ENCODE measurements at regions not wholly inside any gene's neighbourhood (a gene's known extent, or its start where the extent isn't known, plus 50 kb on each side); places are given as distances from the start of the nearest gene placed in this dataset.
A peak's percentile ranks its signal among the peaks of the same experiment; 100 is the strongest.

- Histone ChIP-seq H3K4me3 (ENCODE audit: low read length) (no peak overlapping the region), H3K4me1 (ENCODE audit: insufficient read depth, low read length) (no peaks in the 10 kb centered on the region), H3K36me3 (ENCODE audit: insufficient read depth, low read length) (no peaks in the 10 kb centered on the region), H3K9me3 (ENCODE audit: control insufficient read depth in 1 of 2, insufficient read depth in 1 of 2, low read length in 2 of 2) (no peaks in the 10 kb centered on the region), H3K27ac (ENCODE audit: low read depth in 1 of 2, low read length in 2 of 2) (no peak overlapping the region), H3K27me3 (ENCODE audit: control insufficient read depth in 1 of 2, insufficient read depth in 2 of 2, low read length in 2 of 2) (no peaks in the 10 kb centered on the region)
- ChIA-PET CTCF (no interaction called here), POLR2A (no interaction called here)
- H3K4me3 Mint-ChIP-seq, result no peak overlapping the region
- TF ChIP-seq CTCF (IDR thresholded peaks at IDR 0.05), result no peak
- no peaks in the 10 kb centered on the region for H3K4me1 Mint-ChIP-seq (ENCODE audit: low read depth)
- ATAC-seq (ENCODE audit: poor library complexity) (no peak), DNase-seq (peak in 1 of 14 experiments; percentile 1)
- H3K27ac Mint-ChIP-seq, result no peak overlapping the region
- H3K27me3 Mint-ChIP-seq, result no peaks in the 10 kb centered on the region
- intact Hi-C loops (cut with DNase I, micrococcal nuclease), result no loop called here
- H3K36me3 Mint-ChIP-seq (ENCODE audit: low read depth), result no peaks in the 10 kb centered on the region
- peaks cover 22% of the 10 kb centered on the region for H3K9me3 Mint-ChIP-seq
Measured at GRCh38 chr11:21912285-21912684, 280.6 kb upstream of the ANO5 start.

- CTCF ChIA-PET, result no interaction called here
- H3K9me3 Mint-ChIP-seq, result peaks cover 7% of the 10 kb centered on the region
- Histone ChIP-seq H3K4me1 (ENCODE audit: insufficient read depth, low read length) (no peaks in the 10 kb centered on the region), H3K4me3 (ENCODE audit: low read length) (no peak overlapping the region), H3K36me3 (ENCODE audit: insufficient read depth, low read length) (no peaks in the 10 kb centered on the region), H3K27me3 (ENCODE audit: control insufficient read depth in 1 of 2, insufficient read depth in 2 of 2, low read length in 2 of 2) (no peaks in the 10 kb centered on the region), H3K27ac (ENCODE audit: low read depth in 1 of 2, low read length in 2 of 2) (no peak overlapping the region), H3K9me3 (ENCODE audit: control insufficient read depth in 1 of 2, insufficient read depth in 1 of 2, low read length in 2 of 2) (no peaks in the 10 kb centered on the region)
- no peaks in the 10 kb centered on the region for H3K36me3 Mint-ChIP-seq (ENCODE audit: low read depth)
- H3K4me3 Mint-ChIP-seq, result no peak overlapping the region
- ATAC-seq (ENCODE audit: poor library complexity) (no peak), DNase-seq (no peak)
- POLR2A ChIA-PET, result no interaction called here
- H3K27me3 Mint-ChIP-seq, result no peaks in the 10 kb centered on the region
- intact Hi-C loops (cut with DNase I, micrococcal nuclease), result no loop called here
- no peak overlapping the region for H3K27ac Mint-ChIP-seq
- no peaks in the 10 kb centered on the region for H3K4me1 Mint-ChIP-seq (ENCODE audit: low read depth)
- no peak for TF ChIP-seq CTCF (IDR thresholded peaks at IDR 0.05)
Measured at GRCh38 chr11:21921151-21921550, 271.7 kb upstream of the ANO5 start.

- Mint-ChIP-seq H3K27ac (no peak overlapping the region), H3K36me3 (ENCODE audit: low read depth) (no peaks in the 10 kb centered on the region), H3K27me3 (no peaks in the 10 kb centered on the region), H3K4me3 (no peak overlapping the region), H3K4me1 (ENCODE audit: low read depth) (no peaks in the 10 kb centered on the region), H3K9me3 (peaks cover 2% of the 10 kb centered on the region)
- ChIA-PET POLR2A (no interaction called here), CTCF (no interaction called here)
- Histone ChIP-seq H3K4me3 (ENCODE audit: low read length) (no peak overlapping the region), H3K27me3 (ENCODE audit: control insufficient read depth in 1 of 2, insufficient read depth in 2 of 2, low read length in 2 of 2) (no peaks in the 10 kb centered on the region), H3K9me3 (ENCODE audit: control insufficient read depth in 1 of 2, insufficient read depth in 1 of 2, low read length in 2 of 2) (no peaks in the 10 kb centered on the region), H3K36me3 (ENCODE audit: insufficient read depth, low read length) (no peaks in the 10 kb centered on the region), H3K4me1 (ENCODE audit: insufficient read depth, low read length) (no peaks in the 10 kb centered on the region), H3K27ac (ENCODE audit: low read depth in 1 of 2, low read length in 2 of 2) (no peak overlapping the region)
- intact Hi-C loops (cut with DNase I, micrococcal nuclease), result no loop called here
- DNase-seq (no peak), ATAC-seq (ENCODE audit: poor library complexity) (no peak)
- TF ChIP-seq CTCF (IDR thresholded peaks at IDR 0.05), result no peak
Measured at GRCh38 chr11:21924262-21924661, 268.6 kb upstream of the ANO5 start.

Measured in CD4-positive, alpha-beta T cell (primary cell).